ENCODE measurements at regions not wholly inside any gene's neighbourhood (a gene's known extent, or its start where the extent isn't known, plus 50 kb on each side); places are given as distances from the start of the nearest gene placed in this dataset.

DNA sequence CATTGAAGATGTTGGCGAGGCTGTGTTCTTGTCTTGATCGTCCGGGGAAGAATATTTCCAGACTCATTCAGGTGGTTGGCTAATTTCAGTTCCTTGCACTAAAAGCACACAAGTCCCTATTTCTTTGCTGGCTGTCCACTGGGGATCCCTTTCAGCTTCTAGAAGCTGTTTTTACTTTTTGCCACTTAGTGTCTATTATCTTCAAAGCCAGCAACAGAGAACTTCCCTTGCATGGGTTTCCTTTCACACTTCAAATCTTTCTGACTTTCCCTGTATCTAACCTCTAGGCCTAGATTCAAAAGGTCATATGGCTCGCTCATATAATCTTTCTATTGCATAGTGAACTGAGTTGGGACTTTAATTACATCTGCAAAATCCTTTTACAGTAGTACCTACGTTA is 215.3 kb upstream of the PCDH9 start:
- WGBS, 4 donors, result 79 to 86% (median 83%) methylated on average over 5 of the region's 5 CpGs

DNA sequence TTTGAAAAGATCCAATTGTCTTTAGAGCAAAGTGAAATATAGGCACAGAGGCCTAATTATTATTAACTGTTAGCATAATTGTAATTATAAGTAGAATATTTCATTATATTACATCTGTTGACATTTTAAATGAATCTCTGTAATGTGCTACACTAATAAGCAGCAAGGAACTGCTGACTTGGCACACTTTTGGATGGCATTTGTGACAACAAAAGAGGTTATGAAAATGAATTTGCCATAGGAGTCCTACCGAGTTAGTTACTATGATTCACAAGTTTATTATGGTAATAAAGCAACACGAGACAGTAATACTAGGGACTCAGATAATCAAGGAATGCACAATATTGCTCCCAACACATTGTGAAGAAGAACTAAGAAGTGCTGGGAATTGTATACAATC is 213.8 kb upstream of the PCDH9 start:
- no peak overlapping the region for H3K4me3 ChIP-seq
- 51 to 75% (median 56%) methylated on average over 2 of the region's 2 CpGs for WGBS, 4 donors
- DNase-seq, result no peak
- no peak for TF ChIP-seq POLR2A (IDR thresholded peaks at IDR 0.05)
- H3K27ac ChIP-seq, result no peak overlapping the region
- ATAC-seq, result no peak
- intact Hi-C loops (cut with DNase I), result no loop called here
- H3K4me1 ChIP-seq, result no peaks in the 10 kb centered on the region
- H3K27me3 ChIP-seq, result no peaks in the 10 kb centered on the region
- H3K9me3 ChIP-seq, result no peaks in the 10 kb centered on the region
- H3K36me3 ChIP-seq, result no peaks in the 10 kb centered on the region

More for the DNA sequence above, 215.3 kb upstream of the PCDH9 start:
- TF ChIP-seq, protein P1, sequence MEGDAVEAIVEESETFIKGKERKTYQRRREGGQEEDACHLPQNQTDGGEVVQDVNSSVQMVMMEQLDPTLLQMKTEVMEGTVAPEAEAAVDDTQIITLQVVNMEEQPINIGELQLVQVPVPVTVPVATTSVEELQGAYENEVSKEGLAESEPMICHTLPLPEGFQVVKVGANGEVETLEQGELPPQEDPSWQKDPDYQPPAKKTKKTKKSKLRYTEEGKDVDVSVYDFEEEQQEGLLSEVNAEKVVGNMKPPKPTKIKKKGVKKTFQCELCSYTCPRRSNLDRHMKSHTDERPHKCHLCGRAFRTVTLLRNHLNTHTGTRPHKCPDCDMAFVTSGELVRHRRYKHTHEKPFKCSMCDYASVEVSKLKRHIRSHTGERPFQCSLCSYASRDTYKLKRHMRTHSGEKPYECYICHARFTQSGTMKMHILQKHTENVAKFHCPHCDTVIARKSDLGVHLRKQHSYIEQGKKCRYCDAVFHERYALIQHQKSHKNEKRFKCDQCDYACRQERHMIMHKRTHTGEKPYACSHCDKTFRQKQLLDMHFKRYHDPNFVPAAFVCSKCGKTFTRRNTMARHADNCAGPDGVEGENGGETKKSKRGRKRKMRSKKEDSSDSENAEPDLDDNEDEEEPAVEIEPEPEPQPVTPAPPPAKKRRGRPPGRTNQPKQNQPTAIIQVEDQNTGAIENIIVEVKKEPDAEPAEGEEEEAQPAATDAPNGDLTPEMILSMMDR (IDR thresholded peaks at IDR 0.05), result no peak
- TF ChIP-seq POLR2A (IDR thresholded peaks at IDR 0.05), result no peak
- Histone ChIP-seq H3K9me3 (no peaks in the 10 kb centered on the region), H3K4me1 (no peaks in the 10 kb centered on the region), H3K4me3 (no peak overlapping the region), H3K27me3 (no peaks in the 10 kb centered on the region), H3K36me3 (no peaks in the 10 kb centered on the region), H3K27ac (no peak overlapping the region)
- ATAC-seq (no peak), DNase-seq (no peak)
- intact Hi-C loops (cut with DNase I), result no loop called here

DNA sequence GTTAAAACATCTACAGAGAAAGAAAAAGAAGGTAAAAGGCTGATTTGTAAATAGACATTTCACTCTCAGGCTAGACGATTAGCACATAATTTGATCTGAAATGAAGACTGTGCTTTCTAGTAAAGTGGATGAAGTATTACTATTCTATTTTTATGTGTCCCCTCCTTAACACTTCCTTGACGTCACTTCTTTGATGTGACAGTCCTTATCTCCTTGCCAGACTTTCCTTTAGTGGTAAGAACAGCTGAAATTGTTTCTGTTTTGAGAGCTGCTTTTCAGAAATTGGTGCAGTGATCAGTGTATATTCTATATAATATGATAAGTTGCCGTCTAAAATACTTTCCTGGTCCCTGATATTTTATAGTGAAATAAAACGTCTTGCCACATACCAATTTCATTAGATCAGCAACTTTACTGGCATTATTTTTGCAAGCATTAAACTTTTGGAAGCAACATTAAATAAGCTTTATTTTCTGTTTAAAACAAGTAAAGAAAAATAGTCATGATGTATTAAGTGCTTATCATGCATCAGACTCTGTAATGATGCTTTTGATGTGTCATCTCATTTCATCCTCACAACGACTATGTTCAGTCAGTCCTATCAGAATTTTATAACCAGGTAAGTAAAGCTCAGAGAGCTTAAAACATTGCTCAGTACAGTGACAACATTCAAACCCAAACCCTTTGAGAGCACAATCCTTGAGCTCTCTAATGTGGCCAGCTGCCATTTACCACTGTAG is 210.3 kb upstream of the PCDH9 start:
- 17 to 20% (median 20%) methylated on average over 5 of the region's 5 CpGs for WGBS, 4 donors
- ATAC-seq, result no peak
- intact Hi-C loops (cut with DNase I), result no loop called here
- Histone ChIP-seq H3K36me3 (no peaks in the 10 kb centered on the region), H3K9me3 (no peaks in the 10 kb centered on the region), H3K4me3 (no peak overlapping the region), H3K27ac (no peak overlapping the region), H3K27me3 (no peaks in the 10 kb centered on the region), H3K4me1 (no peaks in the 10 kb centered on the region)
- TF ChIP-seq, protein P1 (IDR thresholded peaks at IDR 0.05), result no peak
- no peak for TF ChIP-seq POLR2A (IDR thresholded peaks at IDR 0.05)
- DNase-seq, result no peak

DNA sequence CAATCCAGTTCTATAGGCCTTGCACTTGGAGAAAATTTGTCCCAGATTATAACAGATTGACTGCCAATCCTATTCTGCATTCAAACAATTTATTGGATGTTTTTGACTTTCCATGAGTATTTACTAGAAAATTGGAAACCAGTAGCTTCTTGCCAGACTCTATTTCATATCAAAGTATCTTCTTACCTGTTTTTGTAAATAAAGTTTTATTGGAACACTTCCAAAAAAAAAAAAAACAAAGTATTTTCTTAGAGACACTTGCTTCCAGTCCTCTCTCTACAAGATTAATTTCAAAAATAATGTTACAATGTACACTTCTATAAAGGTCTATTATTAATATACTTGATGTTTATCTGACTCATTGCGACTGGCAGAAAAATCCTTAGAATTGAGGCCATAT is 209.2 kb upstream of the PCDH9 start:
- Histone ChIP-seq H3K4me1 (no peaks in the 10 kb centered on the region), H3K4me3 (no peak overlapping the region), H3K9me3 (no peaks in the 10 kb centered on the region), H3K27ac (no peak overlapping the region), H3K36me3 (no peaks in the 10 kb centered on the region), H3K27me3 (no peaks in the 10 kb centered on the region)
- TF ChIP-seq POLR2A (IDR thresholded peaks at IDR 0.05), result no peak
- TF ChIP-seq, protein P1 (IDR thresholded peaks at IDR 0.05), result no peak
- WGBS, 4 donors, result 77 to 82% (median 78%) methylated on average over 1 of the region's 1 CpG
- intact Hi-C loops (cut with DNase I), result loop anchor here in 1 of 10 donors (5.0 kb wide), 1 partner anchor 393 kb away; no protein-coding TSS in a partner anchor
- ATAC-seq, result no peak
- no peak for DNase-seq

GRCh38 chr13:67438465-67438864 is 208.3 kb upstream of the PCDH9 start:
- 26 to 35% (median 29%) methylated on average over 3 of the region's 3 CpGs for WGBS, 4 donors
- H3K27me3 ChIP-seq, result no peaks in the 10 kb centered on the region
- no peak for TF ChIP-seq POLR2A (IDR thresholded peaks at IDR 0.05)
- TF ChIP-seq, protein P1 (IDR thresholded peaks at IDR 0.05), result peak in 6 of 12 donors; percentile 11 to 28 (median 22)
- no peaks in the 10 kb centered on the region for H3K4me1 ChIP-seq
- ATAC-seq (peak in 1 of 4 donors; percentile 45), DNase-seq (no peak)
- H3K9me3 ChIP-seq, result no peaks in the 10 kb centered on the region
- H3K36me3 ChIP-seq, result no peaks in the 10 kb centered on the region
- H3K27ac ChIP-seq, result no peak overlapping the region
- no peak overlapping the region for H3K4me3 ChIP-seq
- intact Hi-C loops (cut with DNase I), result loop anchor here in 1 of 10 donors (5.0 kb wide), 1 partner anchor 394 kb away; no protein-coding TSS in a partner anchor

All from heart left ventricle (tissue), 16 donors.